ENCODE measurements at regions not wholly inside any gene's neighbourhood (a gene's known extent, or its start where the extent isn't known, plus 50 kb on each side); places are given as distances from the start of the nearest gene placed in this dataset.
A peak's percentile ranks its signal among the peaks of the same experiment; 100 is the strongest.

- no peak for TF ChIP-seq EZH2phosphoT487 (IDR thresholded peaks at IDR 0.05; ENCODE audit: borderline replicate concordance)
- peak; percentile 51 for TF ChIP-seq RAD21 (IDR thresholded peaks at IDR 0.05; ENCODE audit: low read depth)
- TF ChIP-seq, protein P1, sequence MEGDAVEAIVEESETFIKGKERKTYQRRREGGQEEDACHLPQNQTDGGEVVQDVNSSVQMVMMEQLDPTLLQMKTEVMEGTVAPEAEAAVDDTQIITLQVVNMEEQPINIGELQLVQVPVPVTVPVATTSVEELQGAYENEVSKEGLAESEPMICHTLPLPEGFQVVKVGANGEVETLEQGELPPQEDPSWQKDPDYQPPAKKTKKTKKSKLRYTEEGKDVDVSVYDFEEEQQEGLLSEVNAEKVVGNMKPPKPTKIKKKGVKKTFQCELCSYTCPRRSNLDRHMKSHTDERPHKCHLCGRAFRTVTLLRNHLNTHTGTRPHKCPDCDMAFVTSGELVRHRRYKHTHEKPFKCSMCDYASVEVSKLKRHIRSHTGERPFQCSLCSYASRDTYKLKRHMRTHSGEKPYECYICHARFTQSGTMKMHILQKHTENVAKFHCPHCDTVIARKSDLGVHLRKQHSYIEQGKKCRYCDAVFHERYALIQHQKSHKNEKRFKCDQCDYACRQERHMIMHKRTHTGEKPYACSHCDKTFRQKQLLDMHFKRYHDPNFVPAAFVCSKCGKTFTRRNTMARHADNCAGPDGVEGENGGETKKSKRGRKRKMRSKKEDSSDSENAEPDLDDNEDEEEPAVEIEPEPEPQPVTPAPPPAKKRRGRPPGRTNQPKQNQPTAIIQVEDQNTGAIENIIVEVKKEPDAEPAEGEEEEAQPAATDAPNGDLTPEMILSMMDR (IDR thresholded peaks at IDR 0.05 in 2 of 3, conservative IDR thresholded peaks at IDR 0.05 in 1 of 3; ENCODE audit: borderline replicate concordance in 1 of 3, insufficient read depth in 1 of 3, low read depth in 2 of 3, low read length in 2 of 3) = peak; percentile 53 to 78 (median 65); a peak in 5 of 6 replicates
- peak; percentile 75 for ATAC-seq
- ChIA-PET RAD21 (ENCODE audit: low non-redundant PET in 1 of 2, low total read pairs in 2 of 2, uncharacterized antibody in 2 of 2, unreplicated experiment in 2 of 2) (interaction anchor here in 1 of 2 experiments (0.6 kb wide), 1 partner anchor 744 kb away, joined by 6 read pairs; no protein-coding TSS in a partner anchor), CTCF (interaction anchor here (0.7 to 2.2 kb wide), 28 partner anchors 8 to 846 kb away, joined by 3 to 42 read pairs (median 6); partner anchors contain the start of gene ATF2), POLR2A (no interaction called here)
- no peaks in the 10 kb centered on the region for H3K9me2 ChIP-seq (ENCODE audit: insufficient read depth)
- no peak overlapping the region for H3K9ac ChIP-seq (ENCODE audit: low read length)
- H4K20me1 ChIP-seq (ENCODE audit: insufficient read depth) = no peaks in the 10 kb centered on the region
- no peaks in the 10 kb centered on the region for H3K9me3 ChIP-seq (ENCODE audit: control insufficient read depth in 1 of 2, insufficient read depth in 1 of 2, low read depth in 1 of 2, low read length in 2 of 2)
- peak overlapping the region; percentile 95 for H2AFZ ChIP-seq (ENCODE audit: low read depth, low read length, poor library complexity, severe bottlenecking)
- H3K4me2 ChIP-seq (ENCODE audit: low read length) = peak overlapping the region; percentile 23; the same call in 1 of the 2 replicates
- no peaks in the 10 kb centered on the region for H3K4me1 ChIP-seq (ENCODE audit: control insufficient read depth in 1 of 2, insufficient read depth in 2 of 2, low read length in 2 of 2)
- H3K27ac ChIP-seq (ENCODE audit: low read depth, low read length) = no peak overlapping the region
- DNase-seq (ENCODE audit: low read depth, low spot score) = peak; percentile 24
- no peaks in the 10 kb centered on the region for H3K27me3 ChIP-seq (ENCODE audit: insufficient read depth, low read length)
- no peaks in the 10 kb centered on the region for H3K79me2 ChIP-seq (ENCODE audit: insufficient read depth, low read length)
- intact Hi-C loops (cut with micrococcal nuclease) = loop anchor here (2.0 kb wide), 1 partner anchor 845 kb away; no protein-coding TSS in a partner anchor
- no peaks in the 10 kb centered on the region for H3K36me3 ChIP-seq (ENCODE audit: control insufficient read depth in 1 of 2, insufficient read depth in 2 of 2, low read length in 2 of 2)
- H3K4me3 ChIP-seq (replicated peaks in 1 of 2; ENCODE audit: low read depth in 1 of 2, low read length in 2 of 2) = no peak overlapping the region
- no TSS peak for BruUV-seq (replicated peaks)
Observed at GRCh38 chr2:175251425-175252041, 70.0 kb upstream of the ATP5MC3 start.

GRCh38 chr2:175247159-175247558, 65.6 kb upstream of the ATP5MC3 start:
- Histone ChIP-seq H3K9me2 (ENCODE audit: insufficient read depth) (no peaks in the 10 kb centered on the region), H2AFZ (ENCODE audit: low read depth, low read length, poor library complexity, severe bottlenecking) (no peak overlapping the region), H3K27ac (ENCODE audit: low read depth, low read length) (no peak overlapping the region), H3K4me2 (ENCODE audit: low read length) (no peak overlapping the region), H3K9ac (ENCODE audit: low read length) (no peak overlapping the region), H3K27me3 (ENCODE audit: insufficient read depth, low read length) (no peaks in the 10 kb centered on the region), H3K4me3 (replicated peaks in 1 of 2; ENCODE audit: low read depth in 1 of 2, low read length in 2 of 2) (no peak overlapping the region), H3K9me3 (ENCODE audit: control insufficient read depth in 1 of 2, insufficient read depth in 1 of 2, low read depth in 1 of 2, low read length in 2 of 2) (no peaks in the 10 kb centered on the region), H3K36me3 (ENCODE audit: control insufficient read depth in 1 of 2, insufficient read depth in 2 of 2, low read length in 2 of 2) (no peaks in the 10 kb centered on the region), H3K79me2 (ENCODE audit: insufficient read depth, low read length) (no peaks in the 10 kb centered on the region), H4K20me1 (ENCODE audit: insufficient read depth) (no peaks in the 10 kb centered on the region), H3K4me1 (ENCODE audit: control insufficient read depth in 1 of 2, insufficient read depth in 2 of 2, low read length in 2 of 2) (no peaks in the 10 kb centered on the region)
- BruUV-seq (replicated peaks) = no TSS peak
- ATAC-seq (no peak), DNase-seq (ENCODE audit: low read depth, low spot score) (no peak)
- intact Hi-C loops (cut with micrococcal nuclease) = no loop called here
- RAD21 ChIA-PET (ENCODE audit: low non-redundant PET in 1 of 2, low total read pairs in 2 of 2, uncharacterized antibody in 2 of 2, unreplicated experiment in 2 of 2) = no interaction called here
- POLR2A ChIA-PET = no interaction called here
- CTCF ChIA-PET = interaction anchor here (1.4 kb wide), 1 partner anchor 216 kb away, joined by 3 read pairs; no protein-coding TSS in a partner anchor
- TF ChIP-seq ELF1 (IDR thresholded peaks at IDR 0.05; ENCODE audit: borderline replicate concordance, low read depth) (no peak), FOSL1 (IDR thresholded peaks at IDR 0.05; ENCODE audit: low read depth) (no peak), SP1 (IDR thresholded peaks at IDR 0.05; ENCODE audit: low read depth) (no peak), RAD21 (IDR thresholded peaks at IDR 0.05; ENCODE audit: low read depth) (no peak), ZBTB33 (IDR thresholded peaks at IDR 0.05; ENCODE audit: extremely low read depth, insufficient replicate concordance, low read length) (no peak), SIN3A (IDR thresholded peaks at IDR 0.05; ENCODE audit: low read depth) (no peak), SRF (IDR thresholded peaks at IDR 0.05; ENCODE audit: low read depth) (no peak), EGR1 (IDR thresholded peaks at IDR 0.05; ENCODE audit: low read depth) (no peak)
- TF ChIP-seq, protein P2, sequence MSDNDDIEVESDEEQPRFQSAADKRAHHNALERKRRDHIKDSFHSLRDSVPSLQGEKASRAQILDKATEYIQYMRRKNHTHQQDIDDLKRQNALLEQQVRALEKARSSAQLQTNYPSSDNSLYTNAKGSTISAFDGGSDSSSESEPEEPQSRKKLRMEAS (IDR thresholded peaks at IDR 0.05) = no peak
